GM12878 (cell line): ENCODE measurements at regions not wholly inside any gene's neighbourhood (a gene's known extent, or its start where the extent isn't known, plus 50 kb on each side); places are given as distances from the start of the nearest gene placed in this dataset.

ENCODE experiments used
- CHD4 ChIP-seq: fragments of 200-600 bp; sonication (generic); IDR thresholded peaks from 2 replicates; pipeline ENCODE4 v1.6.1; 2016; ENCODE audit warnings: mild to moderate bottlenecking
- FOXM1 ChIP-seq: IDR thresholded peaks from 2 replicates; pipeline ENCODE4 v1.6.1; 2012; ENCODE audit warnings: low read depth, mild to moderate bottlenecking, inconsistent platforms, low read length, moderate library complexity
- HCFC1 ChIP-seq: fragments of 150-350 bp; IDR thresholded peaks from 2 replicates; pipeline ENCODE4 v1.6.1; 2014; ENCODE audit warnings: low read length
- KDM1A ChIP-seq: fragments of 200-600 bp; sonication (generic); IDR thresholded peaks from 2 replicates; pipeline ENCODE4 v1.6.1; 2016; ENCODE audit warnings: borderline replicate concordance
- MEF2A ChIP-seq: IDR thresholded peaks from 2 replicates; pipeline ENCODE4 v1.6.1; 2011; ENCODE audit warnings: low read depth, mild to moderate bottlenecking, low read length, moderate library complexity; ENCODE audit not compliant: insufficient read depth
- POLR2A ChIP-seq: IDR thresholded peaks from 2 replicates; pipeline ENCODE4 v1.6.1; 2011; ENCODE audit warnings: low read depth, mild to moderate bottlenecking, low read length
- TAF1 ChIP-seq: IDR thresholded peaks from 2 replicates; pipeline ENCODE4 v1.6.1; 2011; ENCODE audit warnings: mild to moderate bottlenecking, low read depth, low read length, borderline replicate concordance
- YY1 ChIP-seq: IDR thresholded peaks from 2 replicates; pipeline ENCODE4 v1.6.1; 2011; ENCODE audit warnings: low read depth, mild to moderate bottlenecking, low read length
- ZNF217 ChIP-seq: fragments of 450-650 bp; IDR thresholded peaks from 2 replicates; pipeline ENCODE4 v1.6.1; 2017; ENCODE audit warnings: antibody characterized with exemption, mild to moderate bottlenecking
- TF ChIP-seq, protein P1 (sequence below), 3 experiments: IDR thresholded peaks in 2 of 3; conservative IDR thresholded peaks in 1 of 3; 2 replicates each; pipeline ENCODE4 v1.5.1; 2011; ENCODE audit warnings: low read depth in 3 of 3, low read length in 3 of 3, mild to moderate bottlenecking in 3 of 3, control low read depth in 2 of 3, moderate library complexity in 2 of 3, inconsistent platforms in 1 of 3, mixed read lengths in 1 of 3; ENCODE audit not compliant: control insufficient read depth in 2 of 3, insufficient read depth in 1 of 3; ENCODE audit errors: extremely low read depth in 1 of 3

GRCh38 chr4:189092581-189092980 lies 848.1 kb upstream of the FRG1 start:
- no peak for TF ChIP-seq CHD4
- TF ChIP-seq, protein P1, sequence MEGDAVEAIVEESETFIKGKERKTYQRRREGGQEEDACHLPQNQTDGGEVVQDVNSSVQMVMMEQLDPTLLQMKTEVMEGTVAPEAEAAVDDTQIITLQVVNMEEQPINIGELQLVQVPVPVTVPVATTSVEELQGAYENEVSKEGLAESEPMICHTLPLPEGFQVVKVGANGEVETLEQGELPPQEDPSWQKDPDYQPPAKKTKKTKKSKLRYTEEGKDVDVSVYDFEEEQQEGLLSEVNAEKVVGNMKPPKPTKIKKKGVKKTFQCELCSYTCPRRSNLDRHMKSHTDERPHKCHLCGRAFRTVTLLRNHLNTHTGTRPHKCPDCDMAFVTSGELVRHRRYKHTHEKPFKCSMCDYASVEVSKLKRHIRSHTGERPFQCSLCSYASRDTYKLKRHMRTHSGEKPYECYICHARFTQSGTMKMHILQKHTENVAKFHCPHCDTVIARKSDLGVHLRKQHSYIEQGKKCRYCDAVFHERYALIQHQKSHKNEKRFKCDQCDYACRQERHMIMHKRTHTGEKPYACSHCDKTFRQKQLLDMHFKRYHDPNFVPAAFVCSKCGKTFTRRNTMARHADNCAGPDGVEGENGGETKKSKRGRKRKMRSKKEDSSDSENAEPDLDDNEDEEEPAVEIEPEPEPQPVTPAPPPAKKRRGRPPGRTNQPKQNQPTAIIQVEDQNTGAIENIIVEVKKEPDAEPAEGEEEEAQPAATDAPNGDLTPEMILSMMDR (IDR thresholded peaks at IDR 0.05 in 2 of 3, conservative IDR thresholded peaks at IDR 0.05 in 1 of 3; ENCODE audit: control insufficient read depth in 2 of 3, extremely low read depth in 1 of 3, insufficient read depth in 1 of 3, low read depth in 3 of 3, low read length in 3 of 3), result no peak
- TF ChIP-seq POLR2A, result no peak
- no peak for TF ChIP-seq ZNF217
- TF ChIP-seq HCFC1, result no peak
- no peak for TF ChIP-seq YY1
- no peak for TF ChIP-seq KDM1A
- no peak for TF ChIP-seq MEF2A
- no peak for TF ChIP-seq FOXM1
- no peak for TF ChIP-seq TAF1
